ENCODE measurements at regions not wholly inside any gene's neighbourhood (a gene's known extent, or its start where the extent isn't known, plus 50 kb on each side); places are given as distances from the start of the nearest gene placed in this dataset.

DNA sequence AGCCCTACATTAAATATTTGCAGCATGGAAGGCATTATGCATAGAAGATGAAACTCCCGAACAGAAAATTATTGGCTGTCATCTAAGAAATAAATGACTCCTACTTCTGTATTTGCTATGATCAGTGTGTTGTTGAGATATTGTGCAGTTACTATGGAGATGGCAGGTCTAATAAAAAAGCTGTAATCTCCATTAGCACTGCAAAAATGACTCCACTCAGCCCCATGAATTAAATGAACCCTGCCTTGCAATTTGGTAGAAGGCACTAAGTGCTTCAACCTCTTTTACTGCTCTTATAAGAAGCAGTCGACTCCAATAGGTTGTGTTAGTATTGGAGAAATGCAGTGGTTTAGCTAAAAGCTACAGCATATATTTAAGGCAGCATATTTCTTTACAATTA is 290.0 kb upstream of the PHYHIPL start:
- DNase-seq (ENCODE audit: low read depth in 1 of 2, low spot score in 1 of 2) = no peak
- Histone ChIP-seq H3K4me1 (no peaks in the 10 kb centered on the region), H3K27ac (no peak overlapping the region), H3K4me2 (no peak overlapping the region), H3K4me3 (no peak overlapping the region), H3K9me3 (peaks cover 5% of the 10 kb centered on the region; the same call in 1 of the 3 replicates)
- ChIA-PET POLR2A (no interaction called here), CTCF (no interaction called here)
- no peak for FAIRE-seq
- no peak for ATAC-seq
- 63% methylated on average over 2 of the region's 2 CpGs for WGBS (ENCODE audit: missing lambda C conversion rate)
- TF ChIP-seq HEYL (CRISPR knock-in tag; IDR thresholded peaks at IDR 0.05) (no peak), BHLHE40 (IDR thresholded peaks at IDR 0.05; ENCODE audit: low read depth, low read length) (no peak), ATOH8 (CRISPR knock-in tag; IDR thresholded peaks at IDR 0.05; ENCODE audit: low read depth) (no peak), TFCP2L1 (CRISPR knock-in tag; IDR thresholded peaks at IDR 0.05) (no peak), HOXB13 (CRISPR knock-in tag; IDR thresholded peaks at IDR 0.05; ENCODE audit: low read depth) (no peak), NPAS2 (CRISPR knock-in tag; IDR thresholded peaks at IDR 0.05; ENCODE audit: borderline replicate concordance) (no peak), GATA3 (IDR thresholded peaks at IDR 0.05; ENCODE audit: borderline replicate concordance) (no peak), CHD4 (IDR thresholded peaks at IDR 0.05; ENCODE audit: borderline replicate concordance) (no peak), HOXB5 (CRISPR knock-in tag; IDR thresholded peaks at IDR 0.05) (no peak), USF2 (IDR thresholded peaks at IDR 0.05) (no peak), RFX5 (IDR thresholded peaks at IDR 0.05) (no peak), PHF8 (IDR thresholded peaks at IDR 0.05; ENCODE audit: borderline replicate concordance, low read depth) (no peak), RNF2 (IDR thresholded peaks at IDR 0.05; ENCODE audit: borderline replicate concordance, low read depth) (no peak), ZSCAN20 (CRISPR knock-in tag; IDR thresholded peaks at IDR 0.05) (no peak), MAZ (IDR thresholded peaks at IDR 0.05; ENCODE audit: borderline replicate concordance, low read depth, low read length) (no peak)

DNA sequence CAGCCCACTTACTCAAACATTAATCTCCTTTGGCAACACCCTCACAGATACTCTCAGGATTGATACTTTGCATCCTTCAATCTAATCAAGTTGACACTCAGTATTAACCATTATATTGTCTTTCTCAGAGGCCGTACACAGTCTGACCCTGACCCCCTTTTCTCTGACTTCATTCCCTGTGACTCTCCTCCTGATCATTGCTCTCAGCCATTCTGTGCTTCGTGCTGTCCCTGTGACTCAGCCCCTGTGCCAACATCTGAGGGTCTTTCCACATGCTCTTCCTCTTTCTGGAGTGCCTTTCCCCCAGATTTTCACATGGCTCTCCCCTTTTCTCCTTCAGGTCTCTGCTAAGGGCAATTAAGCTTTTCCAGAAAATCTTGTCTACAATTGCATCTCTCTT is 289.0 kb upstream of the PHYHIPL start:
- no peak overlapping the region for H3K27ac ChIP-seq
- 55% methylated on average over 2 of the region's 2 CpGs for WGBS (ENCODE audit: missing lambda C conversion rate)
- POLR2A ChIA-PET = no interaction called here
- ATAC-seq (no peak), DNase-seq (ENCODE audit: low read depth in 1 of 2, low spot score in 1 of 2) (no peak), FAIRE-seq (no peak)
- TF ChIP-seq SREBF2 (IDR thresholded peaks at IDR 0.05) (no peak), KDM1A (IDR thresholded peaks at IDR 0.05; ENCODE audit: low read depth) (no peak), EHMT2 (IDR thresholded peaks at IDR 0.05; ENCODE audit: low read depth) (no peak), RFX5 (IDR thresholded peaks at IDR 0.05) (no peak), MAX (IDR thresholded peaks at IDR 0.05) (no peak), RAD21 (conservative IDR thresholded peaks at IDR 0.05 in 1 of 2, IDR thresholded peaks at IDR 0.05 in 1 of 2) (no peak), REST (IDR thresholded peaks at IDR 0.05) (no peak), MYC (IDR thresholded peaks at IDR 0.05; ENCODE audit: borderline replicate concordance, low read length) (no peak), HOXB5 (CRISPR knock-in tag; IDR thresholded peaks at IDR 0.05) (no peak), FOSL2 (IDR thresholded peaks at IDR 0.05) (no peak), FOSL2 (CRISPR knock-in tag; IDR thresholded peaks at IDR 0.05) (no peak), ZSCAN20 (CRISPR knock-in tag; IDR thresholded peaks at IDR 0.05) (no peak)
- TF ChIP-seq, protein P1, sequence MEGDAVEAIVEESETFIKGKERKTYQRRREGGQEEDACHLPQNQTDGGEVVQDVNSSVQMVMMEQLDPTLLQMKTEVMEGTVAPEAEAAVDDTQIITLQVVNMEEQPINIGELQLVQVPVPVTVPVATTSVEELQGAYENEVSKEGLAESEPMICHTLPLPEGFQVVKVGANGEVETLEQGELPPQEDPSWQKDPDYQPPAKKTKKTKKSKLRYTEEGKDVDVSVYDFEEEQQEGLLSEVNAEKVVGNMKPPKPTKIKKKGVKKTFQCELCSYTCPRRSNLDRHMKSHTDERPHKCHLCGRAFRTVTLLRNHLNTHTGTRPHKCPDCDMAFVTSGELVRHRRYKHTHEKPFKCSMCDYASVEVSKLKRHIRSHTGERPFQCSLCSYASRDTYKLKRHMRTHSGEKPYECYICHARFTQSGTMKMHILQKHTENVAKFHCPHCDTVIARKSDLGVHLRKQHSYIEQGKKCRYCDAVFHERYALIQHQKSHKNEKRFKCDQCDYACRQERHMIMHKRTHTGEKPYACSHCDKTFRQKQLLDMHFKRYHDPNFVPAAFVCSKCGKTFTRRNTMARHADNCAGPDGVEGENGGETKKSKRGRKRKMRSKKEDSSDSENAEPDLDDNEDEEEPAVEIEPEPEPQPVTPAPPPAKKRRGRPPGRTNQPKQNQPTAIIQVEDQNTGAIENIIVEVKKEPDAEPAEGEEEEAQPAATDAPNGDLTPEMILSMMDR (IDR thresholded peaks at IDR 0.05) = no peak
- H3K4me2 ChIP-seq = no peak overlapping the region
- no peaks in the 10 kb centered on the region for H3K4me1 ChIP-seq
- no peak overlapping the region for H3K4me3 ChIP-seq
- CTCF ChIA-PET = no interaction called here
- no peaks in the 10 kb centered on the region for H3K9me3 ChIP-seq
